ENCODE measurements at regions not wholly inside any gene's neighbourhood (a gene's known extent, or its start where the extent isn't known, plus 50 kb on each side); places are given as distances from the start of the nearest gene placed in this dataset.
"Not testable (repeated sequence)": the region's sequence is repeated elsewhere in the genome, so short reads cannot be mapped to it uniquely, and the experiment has no call there.

DNA sequence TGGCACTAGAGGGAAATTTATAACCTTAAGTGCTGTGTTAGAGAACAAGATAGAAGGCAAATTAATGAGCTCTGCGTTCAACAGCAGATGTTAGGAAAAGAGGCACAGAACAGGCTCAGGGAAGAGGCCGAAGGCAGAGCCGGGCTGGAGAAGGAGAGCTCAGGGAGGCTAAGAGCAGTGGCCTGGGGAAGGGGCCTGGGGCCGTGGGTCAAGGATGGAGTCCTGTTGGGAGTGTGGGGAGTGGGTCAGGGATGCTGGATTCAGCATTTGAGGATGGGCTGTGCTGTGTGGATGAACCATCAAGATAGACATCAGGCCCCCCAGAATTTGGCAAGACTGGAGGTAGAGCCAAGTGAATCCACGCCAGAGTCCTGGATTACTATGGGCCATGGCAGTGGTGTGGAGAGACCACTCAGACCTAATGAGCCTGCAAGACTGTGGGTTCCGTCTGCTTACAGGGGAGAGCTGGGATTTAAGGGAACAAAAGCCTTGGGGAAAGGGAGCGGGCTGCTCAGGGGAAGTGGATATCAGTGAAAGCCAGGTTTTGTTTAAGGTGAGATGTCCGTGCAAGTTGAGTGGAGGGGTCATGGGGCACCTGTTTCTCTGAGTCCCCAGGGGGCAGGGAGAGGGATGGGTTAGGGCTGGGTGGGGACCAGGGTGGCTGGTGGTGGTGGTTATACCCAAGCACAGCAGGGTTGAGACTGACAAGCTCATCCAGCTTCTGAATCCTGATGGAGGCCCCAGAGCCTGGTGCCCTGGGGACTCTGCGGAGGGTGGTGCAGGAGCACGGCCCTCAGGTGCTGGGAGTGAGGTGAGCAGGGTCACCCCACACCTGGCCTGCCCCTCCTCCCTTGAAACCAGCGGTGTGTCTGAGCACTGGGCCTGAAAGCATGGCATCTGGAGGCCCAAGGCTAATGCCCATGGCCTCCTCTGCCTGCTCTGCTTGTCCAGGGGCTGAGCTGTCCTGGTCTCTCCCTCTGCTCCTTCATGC is 101.7 kb downstream of the BMS1 start:
- no peak for DNase-seq (ENCODE audit: low read depth in 2 of 2)

GRCh38 chr10:42885491-42886270 is 103.1 kb downstream of the BMS1 start:
- no peak for DNase-seq (ENCODE audit: low read depth in 2 of 2)

DNA sequence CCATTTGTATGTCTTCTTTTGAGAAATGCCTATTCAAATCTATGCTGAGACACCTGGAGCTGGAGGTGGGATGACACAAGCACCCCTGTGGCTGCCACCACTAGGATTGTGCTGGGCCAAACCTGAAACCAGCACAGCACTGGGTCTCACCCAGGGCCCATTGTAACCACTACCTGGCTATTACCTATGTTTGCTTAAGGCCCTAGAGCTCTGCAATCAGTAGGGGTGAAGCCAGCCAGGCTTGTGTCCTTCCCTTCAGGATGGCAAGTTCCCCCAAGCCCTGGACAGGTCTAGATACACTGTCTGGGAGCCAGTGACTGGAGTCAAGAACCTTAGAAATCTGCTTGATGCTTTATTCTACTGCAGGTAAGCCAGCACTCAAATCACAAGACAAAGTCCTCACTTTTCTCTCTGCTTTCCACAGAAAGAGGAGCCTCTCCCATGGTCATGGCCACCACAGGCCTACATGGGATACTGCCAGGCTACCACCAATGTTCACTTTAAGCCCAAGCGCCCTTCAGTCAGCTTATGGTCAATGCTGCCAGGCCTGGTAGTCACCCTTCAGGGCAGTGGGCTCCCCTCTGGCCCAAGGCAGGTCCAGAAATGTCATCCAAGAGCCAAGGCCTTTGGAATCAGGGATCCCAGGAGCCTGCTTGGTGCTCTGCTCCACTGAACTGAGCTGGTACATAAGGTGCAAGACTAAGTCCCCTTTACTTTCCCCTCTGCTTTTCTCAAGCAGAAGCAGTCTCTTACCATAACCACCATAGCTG is 105.3 kb downstream of the BMS1 start:
- no peak for DNase-seq (ENCODE audit: low read depth in 2 of 2)

DNA sequence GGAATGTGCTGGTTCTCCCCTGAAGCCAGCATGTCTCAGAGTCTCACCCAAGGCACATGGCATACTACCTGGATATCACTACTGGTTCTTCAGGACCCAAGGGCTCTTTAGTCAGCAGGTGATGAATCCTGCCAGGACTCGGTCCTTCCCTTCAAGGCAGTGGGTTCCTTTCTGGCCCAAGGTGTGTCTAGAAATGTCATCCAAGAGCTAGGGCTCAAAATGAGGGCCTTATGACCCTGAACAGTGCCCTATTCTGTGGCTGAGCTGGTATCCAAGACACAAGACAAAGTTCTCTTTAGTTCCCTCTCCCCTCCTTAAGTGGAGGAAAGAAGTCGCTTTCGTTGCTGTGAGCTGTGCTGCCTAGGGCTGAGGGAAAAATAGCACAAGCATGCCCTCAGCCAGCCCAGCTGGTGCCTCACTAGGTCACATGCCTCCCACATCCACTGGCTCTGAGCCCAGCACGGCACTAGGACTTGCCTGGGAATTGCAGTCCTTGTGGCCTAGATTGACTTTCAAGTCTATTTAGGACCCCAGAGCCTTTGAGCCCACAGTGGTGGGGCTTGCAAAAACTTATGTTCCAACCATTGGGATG is 106.0 kb downstream of the BMS1 start:
- DNase-seq (ENCODE audit: low read depth in 2 of 2) = no peak

DNA sequence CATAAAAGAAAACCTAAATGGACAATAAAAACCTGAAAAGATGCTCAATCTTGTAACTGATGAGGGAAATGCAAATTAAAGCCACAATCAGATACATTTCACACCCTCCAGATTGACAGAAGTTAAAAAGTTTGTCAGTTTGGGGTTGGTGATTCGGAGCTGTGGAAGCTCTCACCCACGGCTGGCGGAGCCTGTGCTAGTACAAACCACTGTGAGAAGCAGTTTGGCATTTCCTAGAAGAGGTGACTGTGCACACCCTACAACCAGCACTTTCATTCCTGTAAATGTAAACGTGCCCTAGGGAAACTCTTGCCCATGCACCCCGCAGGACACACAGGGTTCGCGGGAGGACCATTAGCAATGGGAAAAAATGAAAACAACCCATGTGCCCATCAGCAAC is 114.1 kb downstream of the BMS1 start:
- no peak for DNase-seq (ENCODE audit: low read depth in 2 of 2)

- no peak for DNase-seq (ENCODE audit: low read depth in 2 of 2)
Measured at GRCh38 chr10:42898037-42898960, 115.7 kb downstream of the BMS1 start.

- no peak for DNase-seq (ENCODE audit: low read depth in 2 of 2)
Measured at GRCh38 chr10:42899036-42899435, 116.4 kb downstream of the BMS1 start.

- DNase-seq (ENCODE audit: low read depth in 2 of 2) = not testable (repeated sequence)
Measured at GRCh38 chr10:42900346-42900745, 117.8 kb downstream of the BMS1 start.

DNA sequence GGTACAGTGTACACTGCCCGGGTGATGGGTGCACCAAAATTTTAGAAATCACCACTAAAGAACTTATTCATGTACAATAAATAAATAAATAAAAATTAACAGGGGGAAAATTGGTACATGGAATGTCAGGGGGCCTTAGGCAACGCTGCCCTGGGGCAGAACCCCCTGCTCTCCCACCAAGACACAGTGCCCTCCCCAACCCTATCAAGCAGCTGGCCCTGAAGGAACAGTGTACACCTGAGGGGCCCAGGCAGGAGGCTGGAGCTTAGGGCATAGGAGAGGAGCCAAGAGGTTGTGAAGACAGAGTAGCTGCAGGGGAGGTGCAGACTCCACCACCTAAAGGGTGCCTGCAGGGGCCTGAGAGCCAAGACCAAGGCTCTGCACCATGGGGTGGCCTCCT is 128.8 kb downstream of the BMS1 start:
- DNase-seq (ENCODE audit: low read depth in 2 of 2) = no peak

DNA sequence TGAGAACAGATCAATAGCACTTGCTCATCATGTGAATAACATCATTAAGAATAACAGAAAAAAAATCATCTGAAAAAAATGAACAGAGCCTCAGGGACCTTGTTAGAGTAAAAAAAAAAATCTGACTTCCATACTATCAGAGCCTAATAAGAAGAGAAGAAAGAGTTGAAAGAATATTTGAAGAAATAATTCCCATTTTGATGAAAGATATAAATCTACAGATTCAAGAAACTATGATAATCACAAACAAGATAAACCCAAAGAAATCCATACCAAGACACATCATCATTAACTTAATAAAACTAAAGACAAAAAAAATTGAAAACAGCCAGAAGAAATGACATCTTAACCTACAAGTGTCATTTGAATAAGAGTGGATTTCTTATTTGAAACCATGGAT is 134.4 kb downstream of the BMS1 start:
- DNase-seq (ENCODE audit: low read depth in 2 of 2) = no peak

GRCh38 chr10:42917821-42918220 is 135.2 kb downstream of the BMS1 start:
- no peak for DNase-seq (ENCODE audit: low read depth in 2 of 2)

DNA sequence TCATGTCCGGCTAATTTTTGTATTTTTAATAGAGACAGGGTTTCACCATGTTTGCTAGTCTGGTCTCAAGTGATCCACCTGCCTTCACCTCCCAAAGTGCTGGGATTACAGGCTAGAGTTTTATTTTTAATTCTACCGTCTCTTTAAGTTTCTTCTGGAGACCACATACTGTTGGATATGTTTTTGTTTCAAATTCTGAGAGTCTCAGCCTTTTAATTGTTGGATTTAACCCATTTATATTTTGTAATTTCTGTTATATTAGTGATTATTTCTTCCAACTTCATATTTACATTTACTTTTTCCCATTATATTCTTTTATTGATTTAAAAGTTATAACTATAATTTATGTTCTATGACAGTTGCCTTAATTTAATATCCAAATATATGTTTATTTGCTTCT is 139.4 kb downstream of the BMS1 start:
- DNase-seq (ENCODE audit: low read depth in 2 of 2) = no peak

DNA sequence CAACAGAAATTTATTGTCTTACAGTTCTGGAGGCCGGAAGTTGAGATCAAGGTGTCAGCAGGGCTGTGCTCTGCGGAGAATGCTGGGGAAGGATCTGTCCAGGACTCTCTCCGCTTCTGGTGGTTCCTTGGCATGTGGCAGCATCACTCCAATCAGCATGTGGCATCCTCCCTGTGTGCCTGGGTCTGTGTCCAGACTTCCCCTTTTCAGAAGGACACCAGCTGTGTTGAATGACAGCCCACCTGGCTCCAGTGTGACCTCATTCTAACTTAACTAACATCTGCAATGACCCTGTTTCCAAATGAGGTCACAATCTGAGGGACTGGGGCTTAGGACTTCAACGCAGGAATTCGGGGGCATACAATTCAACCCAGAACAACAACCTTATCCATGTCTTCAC is 141.9 kb downstream of the BMS1 start:
- DNase-seq (ENCODE audit: low read depth in 2 of 2) = no peak

GRCh38 chr10:42926843-42927242 is 144.2 kb downstream of the BMS1 start:
- DNase-seq (ENCODE audit: low read depth in 2 of 2) = no peak

GRCh38 chr10:42928064-42928463 is 145.5 kb downstream of the BMS1 start:
- no peak for DNase-seq (ENCODE audit: low read depth in 2 of 2)

GRCh38 chr10:42929236-42929635 is 146.6 kb downstream of the BMS1 start:
- no peak for DNase-seq (ENCODE audit: low read depth in 2 of 2)

GRCh38 chr10:42929993-42930392 is 146.9 kb upstream of the RET start:
- DNase-seq (ENCODE audit: low read depth in 2 of 2) = no peak

GRCh38 chr10:42930516-42931192 is 146.2 kb upstream of the RET start:
- DNase-seq (ENCODE audit: low read depth in 2 of 2) = no peak

GRCh38 chr10:42932116-42932515 is 144.8 kb upstream of the RET start:
- no peak for DNase-seq (ENCODE audit: low read depth in 2 of 2)

All from stimulated activated CD8-positive, alpha-beta memory T cell treated with anti-CD3 and anti-CD28 coated beads, Interleukin-2, amount 100 ng/mL, for 1 hour (primary cell).